ENCODE measurements at regions not wholly inside any gene's neighbourhood (a gene's known extent, or its start where the extent isn't known, plus 50 kb on each side); places are given as distances from the start of the nearest gene placed in this dataset.

DNA sequence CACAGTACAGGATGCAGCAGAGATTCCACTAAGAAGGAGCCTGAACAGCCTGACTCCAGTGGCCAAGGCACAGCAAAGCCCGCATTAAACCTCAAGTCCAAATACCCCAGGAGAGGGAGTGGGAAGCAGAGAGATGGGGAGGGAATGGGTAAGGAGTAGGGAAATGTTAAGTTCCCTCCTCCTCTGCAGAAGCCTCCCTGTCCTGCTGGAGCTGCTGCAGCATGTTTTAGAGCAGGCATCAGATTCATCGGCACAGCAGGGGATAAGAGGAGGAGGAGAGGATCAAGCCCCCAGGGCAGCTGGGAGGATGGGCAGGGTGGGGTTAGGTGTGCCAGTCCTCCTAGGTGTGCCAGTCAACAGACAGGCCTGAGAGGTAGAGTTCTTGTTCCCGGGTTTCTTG is 709.7 kb downstream of the PTPRU start:
- in situ Hi-C loops (cut with HindIII; ENCODE audit: low pct_ligation_motif_present, low sequenced_read_pairs), result no loop called here
- no peaks in the 10 kb centered on the region for H3K27me3 ChIP-seq (replicated peaks)
- TF ChIP-seq, protein P1, sequence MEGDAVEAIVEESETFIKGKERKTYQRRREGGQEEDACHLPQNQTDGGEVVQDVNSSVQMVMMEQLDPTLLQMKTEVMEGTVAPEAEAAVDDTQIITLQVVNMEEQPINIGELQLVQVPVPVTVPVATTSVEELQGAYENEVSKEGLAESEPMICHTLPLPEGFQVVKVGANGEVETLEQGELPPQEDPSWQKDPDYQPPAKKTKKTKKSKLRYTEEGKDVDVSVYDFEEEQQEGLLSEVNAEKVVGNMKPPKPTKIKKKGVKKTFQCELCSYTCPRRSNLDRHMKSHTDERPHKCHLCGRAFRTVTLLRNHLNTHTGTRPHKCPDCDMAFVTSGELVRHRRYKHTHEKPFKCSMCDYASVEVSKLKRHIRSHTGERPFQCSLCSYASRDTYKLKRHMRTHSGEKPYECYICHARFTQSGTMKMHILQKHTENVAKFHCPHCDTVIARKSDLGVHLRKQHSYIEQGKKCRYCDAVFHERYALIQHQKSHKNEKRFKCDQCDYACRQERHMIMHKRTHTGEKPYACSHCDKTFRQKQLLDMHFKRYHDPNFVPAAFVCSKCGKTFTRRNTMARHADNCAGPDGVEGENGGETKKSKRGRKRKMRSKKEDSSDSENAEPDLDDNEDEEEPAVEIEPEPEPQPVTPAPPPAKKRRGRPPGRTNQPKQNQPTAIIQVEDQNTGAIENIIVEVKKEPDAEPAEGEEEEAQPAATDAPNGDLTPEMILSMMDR (IDR thresholded peaks at IDR 0.05; ENCODE audit: low read depth, low read length, missing control alignments), result no peak
- no peak for DNase-seq
- H3K27ac ChIP-seq, result no peak overlapping the region
- H3K36me3 ChIP-seq (replicated peaks), result no peaks in the 10 kb centered on the region
- H3K4me3 ChIP-seq (ENCODE audit: low read depth, low read length), result no peak overlapping the region

GRCh38 chr1:29945426-29945825 is 709.1 kb downstream of the PTPRU start:
- no peaks in the 10 kb centered on the region for H3K27me3 ChIP-seq (replicated peaks)
- H3K36me3 ChIP-seq (replicated peaks), result no peaks in the 10 kb centered on the region
- no peak overlapping the region for H3K27ac ChIP-seq
- DNase-seq, result no peak
- no peak overlapping the region for H3K4me3 ChIP-seq (ENCODE audit: low read depth, low read length)
- in situ Hi-C loops (cut with HindIII; ENCODE audit: low pct_ligation_motif_present, low sequenced_read_pairs), result no loop called here
- TF ChIP-seq, protein P1 (IDR thresholded peaks at IDR 0.05; ENCODE audit: low read depth, low read length, missing control alignments), result no peak

GRCh38 chr1:29944253-29944905 is 708.1 kb downstream of the PTPRU start:
- no peak for DNase-seq
- TF ChIP-seq, protein P1 (IDR thresholded peaks at IDR 0.05; ENCODE audit: low read depth, low read length, missing control alignments), result no peak
- no peak overlapping the region for H3K27ac ChIP-seq
- H3K4me3 ChIP-seq (ENCODE audit: low read depth, low read length), result no peak overlapping the region
- no peaks in the 10 kb centered on the region for H3K36me3 ChIP-seq (replicated peaks)
- no peaks in the 10 kb centered on the region for H3K27me3 ChIP-seq (replicated peaks)
- in situ Hi-C loops (cut with HindIII; ENCODE audit: low pct_ligation_motif_present, low sequenced_read_pairs), result no loop called here

DNA sequence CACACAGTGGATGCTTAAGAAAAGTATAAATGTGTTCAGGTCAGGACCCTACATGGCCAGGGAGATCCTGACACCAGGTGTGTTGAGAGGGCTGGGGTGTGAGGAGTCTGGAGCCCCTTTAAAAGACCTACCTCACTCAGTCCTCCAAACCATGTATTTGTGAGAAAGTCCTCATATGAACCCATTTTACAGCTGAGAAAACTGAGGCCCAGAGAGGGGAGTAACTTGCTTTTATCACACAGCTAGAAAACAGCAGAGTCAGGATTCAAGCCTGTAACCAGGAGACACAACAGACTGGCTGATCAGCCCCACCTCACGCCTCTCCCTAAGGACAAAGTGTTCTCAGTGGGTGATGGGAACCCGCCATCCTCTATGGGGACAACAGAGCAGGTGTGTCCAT is 706.7 kb downstream of the PTPRU start:
- no peaks in the 10 kb centered on the region for H3K27me3 ChIP-seq (replicated peaks)
- TF ChIP-seq, protein P1 (IDR thresholded peaks at IDR 0.05; ENCODE audit: low read depth, low read length, missing control alignments), result no peak
- no peak overlapping the region for H3K4me3 ChIP-seq (ENCODE audit: low read depth, low read length)
- DNase-seq, result no peak
- in situ Hi-C loops (cut with HindIII; ENCODE audit: low pct_ligation_motif_present, low sequenced_read_pairs), result no loop called here
- H3K36me3 ChIP-seq (replicated peaks), result no peaks in the 10 kb centered on the region
- H3K27ac ChIP-seq, result no peak overlapping the region

DNA sequence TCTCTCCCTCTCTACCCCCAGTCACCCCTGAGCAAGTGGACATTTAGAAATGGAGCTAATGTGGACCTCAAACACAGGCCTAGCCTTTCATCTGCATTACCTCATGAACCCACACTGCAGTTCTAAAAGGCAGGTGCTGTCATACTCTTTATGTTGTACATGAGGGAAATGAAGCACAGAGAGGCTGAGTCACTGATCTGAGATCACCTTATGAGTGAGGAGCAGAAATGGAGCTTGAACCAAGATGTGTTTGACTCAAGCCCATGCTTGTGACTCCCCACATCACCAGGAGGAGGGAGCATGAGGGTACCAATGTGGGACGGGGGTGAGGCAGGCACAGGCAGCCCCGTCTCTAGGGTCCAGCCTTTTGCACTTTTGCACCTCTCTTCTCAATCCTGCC is 702.8 kb downstream of the PTPRU start:
- H3K27me3 ChIP-seq (replicated peaks), result no peaks in the 10 kb centered on the region
- no peak for DNase-seq
- H3K27ac ChIP-seq, result no peak overlapping the region
- H3K4me3 ChIP-seq (ENCODE audit: low read depth, low read length), result no peak overlapping the region
- no peaks in the 10 kb centered on the region for H3K36me3 ChIP-seq (replicated peaks)
- TF ChIP-seq, protein P1 (IDR thresholded peaks at IDR 0.05; ENCODE audit: low read depth, low read length, missing control alignments), result no peak
- in situ Hi-C loops (cut with HindIII; ENCODE audit: low pct_ligation_motif_present, low sequenced_read_pairs), result no loop called here

GRCh38 chr1:29937356-29937755 is 701.0 kb downstream of the PTPRU start:
- Histone ChIP-seq H3K4me3 (ENCODE audit: low read depth, low read length) (no peak overlapping the region), H3K36me3 (replicated peaks) (no peaks in the 10 kb centered on the region), H3K27ac (no peak overlapping the region), H3K27me3 (replicated peaks) (no peaks in the 10 kb centered on the region)
- no peak for DNase-seq
- TF ChIP-seq, protein P1 (IDR thresholded peaks at IDR 0.05; ENCODE audit: low read depth, low read length, missing control alignments), result no peak
- in situ Hi-C loops (cut with HindIII; ENCODE audit: low pct_ligation_motif_present, low sequenced_read_pairs), result no loop called here
